Esophagus squamous epithelium (tissue), 5 donors: ENCODE measurements at regions not wholly inside any gene's neighbourhood (a gene's known extent, or its start where the extent isn't known, plus 50 kb on each side); places are given as distances from the start of the nearest gene placed in this dataset.
"Not testable (repeated sequence)": the region's sequence is repeated elsewhere in the genome, so short reads cannot be mapped to it uniquely, and the experiment has no call there.

Experiments
- DNase-seq: peaks from one replicate; lab custom pipeline; 2025; lab: John Stamatoyannopoulos, UW
- H3K27ac ChIP-seq, 4 donors: fragments of 200-600 bp; sonication (generic); one replicate each; pipeline ENCODE4 v1.5.1; 2016 to 2019; ENCODE audit warnings: mild to moderate bottlenecking in 1 of 4
- H3K27me3 ChIP-seq, 4 donors: fragments of 200-600 bp; sonication (generic); 1 replicate in 3 of 4; 2 replicates in 1 of 4; pipeline versions ENCODE4 v1.5.1 to v1.6.0; 2017 to 2021; ENCODE audit warnings: antibody characterized with exemption in 1 of 4
- H3K36me3 ChIP-seq, 3 donors: fragments of 200-600 bp; sonication (generic); one replicate each; pipeline ENCODE4 v1.5.1; 2016 to 2019
- H3K4me1 ChIP-seq, 3 donors: fragments of 200-600 bp; sonication (generic); one replicate each; pipeline ENCODE4 v1.5.1; 2017 to 2019
- H3K4me3 ChIP-seq, 4 donors: fragments of 200-600 bp; sonication (generic); 1 replicate in 3 of 4; 2 replicates in 1 of 4; pipeline ENCODE4 v1.5.1; 2016 to 2019; ENCODE audit warnings: mild to moderate bottlenecking in 2 of 4, moderate library complexity in 1 of 4
- H3K9me3 ChIP-seq, 3 donors: fragments of 200-600 bp; sonication (generic); one replicate each; pipeline ENCODE4 v1.5.1; 2016 to 2019
- POLR2A ChIP-seq, 4 donors: fragments of 450-650 bp; IDR thresholded peaks; one replicate each; pipeline ENCODE4 v1.6.1; 2017; ENCODE audit warnings: antibody characterized with exemption in 4 of 4, mild to moderate bottlenecking in 4 of 4, moderate library complexity in 3 of 4
- WGBS, 2 donors: methylation state at CpG; one replicate each; pipeline ENCODE4 v1.1.5; 2018; 5-methylcytosine and 5-hydroxymethylcytosine counted together
- intact Hi-C: fragments of 100-400 bp; cut with DNase I; formaldehyde crosslinking; loops from one replicate; pipeline ENCODE4 v1.15.0; 2022
- TF ChIP-seq, protein P1 (sequence below), 6 experiments: fragments of 450-650 bp in 4 of 6; fragments of 200-600 bp in 2 of 6; sonication (generic) in 2 of 6; IDR thresholded peaks; one replicate each; pipeline ENCODE4 v1.5.1; 2016 to 2019; ENCODE audit warnings: antibody characterized with exemption in 6 of 6, mild to moderate bottlenecking in 4 of 6, moderate library complexity in 4 of 6
- donor health status: DM: yes; HTN: yes; CAD: no.

DNA sequence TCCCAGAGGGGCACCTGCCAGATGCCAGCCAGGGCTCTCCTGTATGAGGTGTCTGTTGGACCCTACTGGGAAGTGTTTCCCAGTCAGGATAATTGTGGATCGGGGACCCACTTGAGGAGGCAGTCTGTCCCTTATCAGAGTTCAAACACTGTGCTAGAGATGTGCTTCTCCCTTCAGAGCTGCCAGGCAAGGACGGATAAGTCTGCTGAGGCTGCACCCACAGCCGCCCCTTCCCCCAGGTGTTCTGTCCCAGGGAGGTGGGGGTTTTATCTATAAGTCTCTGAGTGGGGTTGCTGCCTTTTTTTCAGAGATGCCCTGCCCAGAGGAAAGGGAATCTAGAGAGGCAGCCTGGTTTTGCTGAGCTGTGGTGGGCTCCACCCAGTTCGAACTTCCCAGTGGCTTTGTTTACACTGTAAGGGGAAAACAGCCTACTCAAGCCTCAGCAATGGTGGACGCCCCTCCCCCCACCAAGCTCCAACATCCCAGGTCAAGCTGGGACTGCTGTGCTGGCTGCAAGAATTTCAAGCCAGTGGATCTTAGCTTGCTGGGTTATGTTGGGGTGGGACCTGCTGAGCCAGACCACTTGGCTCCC is 324.0 kb upstream of the SETBP1 start:
- no peaks in the 10 kb centered on the region for H3K27me3 ChIP-seq
- TF ChIP-seq, protein P1, sequence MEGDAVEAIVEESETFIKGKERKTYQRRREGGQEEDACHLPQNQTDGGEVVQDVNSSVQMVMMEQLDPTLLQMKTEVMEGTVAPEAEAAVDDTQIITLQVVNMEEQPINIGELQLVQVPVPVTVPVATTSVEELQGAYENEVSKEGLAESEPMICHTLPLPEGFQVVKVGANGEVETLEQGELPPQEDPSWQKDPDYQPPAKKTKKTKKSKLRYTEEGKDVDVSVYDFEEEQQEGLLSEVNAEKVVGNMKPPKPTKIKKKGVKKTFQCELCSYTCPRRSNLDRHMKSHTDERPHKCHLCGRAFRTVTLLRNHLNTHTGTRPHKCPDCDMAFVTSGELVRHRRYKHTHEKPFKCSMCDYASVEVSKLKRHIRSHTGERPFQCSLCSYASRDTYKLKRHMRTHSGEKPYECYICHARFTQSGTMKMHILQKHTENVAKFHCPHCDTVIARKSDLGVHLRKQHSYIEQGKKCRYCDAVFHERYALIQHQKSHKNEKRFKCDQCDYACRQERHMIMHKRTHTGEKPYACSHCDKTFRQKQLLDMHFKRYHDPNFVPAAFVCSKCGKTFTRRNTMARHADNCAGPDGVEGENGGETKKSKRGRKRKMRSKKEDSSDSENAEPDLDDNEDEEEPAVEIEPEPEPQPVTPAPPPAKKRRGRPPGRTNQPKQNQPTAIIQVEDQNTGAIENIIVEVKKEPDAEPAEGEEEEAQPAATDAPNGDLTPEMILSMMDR (IDR thresholded peaks at IDR 0.05) = no peak
- no peak for TF ChIP-seq POLR2A (IDR thresholded peaks at IDR 0.05)
- WGBS, 2 donors = 20 to 60% methylated on average over 1 of the region's 5 CpGs
- H3K27ac ChIP-seq = no peak overlapping the region
- no peaks in the 10 kb centered on the region for H3K36me3 ChIP-seq
- no peaks in the 10 kb centered on the region for H3K4me1 ChIP-seq
- no peaks in the 10 kb centered on the region for H3K9me3 ChIP-seq
- intact Hi-C loops = no loop called here
- no peak for DNase-seq
- no peak overlapping the region for H3K4me3 ChIP-seq

DNA sequence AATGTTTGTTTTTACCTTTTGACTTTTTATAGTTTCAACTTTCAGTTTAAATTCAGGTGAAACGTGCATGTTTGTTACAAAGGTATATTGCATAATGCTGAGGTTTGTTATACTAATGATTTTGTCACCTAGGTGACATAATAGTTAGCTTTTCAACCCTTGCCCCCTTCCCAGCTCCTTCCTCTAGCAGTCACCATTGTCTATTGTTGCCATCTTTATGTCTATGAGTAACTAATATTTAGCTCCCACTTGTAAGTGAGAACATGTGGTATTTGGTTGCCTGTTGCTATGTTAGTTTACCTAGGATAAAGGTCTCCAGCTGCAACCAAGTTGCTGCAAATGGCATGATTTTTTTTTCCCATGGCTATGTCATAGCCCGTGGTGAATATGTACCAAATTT is 322.3 kb upstream of the SETBP1 start:
- no peaks in the 10 kb centered on the region for H3K4me1 ChIP-seq
- no peaks in the 10 kb centered on the region for H3K27me3 ChIP-seq
- WGBS, 2 donors = 56 to 58% methylated on average over 2 of the region's 2 CpGs
- no peaks in the 10 kb centered on the region for H3K36me3 ChIP-seq
- DNase-seq = no peak
- intact Hi-C loops = no loop called here
- TF ChIP-seq POLR2A (IDR thresholded peaks at IDR 0.05) = no peak
- TF ChIP-seq, protein P1 (IDR thresholded peaks at IDR 0.05) = no peak
- no peaks in the 10 kb centered on the region for H3K9me3 ChIP-seq
- H3K27ac ChIP-seq = no peak overlapping the region
- no peak overlapping the region for H3K4me3 ChIP-seq

DNA sequence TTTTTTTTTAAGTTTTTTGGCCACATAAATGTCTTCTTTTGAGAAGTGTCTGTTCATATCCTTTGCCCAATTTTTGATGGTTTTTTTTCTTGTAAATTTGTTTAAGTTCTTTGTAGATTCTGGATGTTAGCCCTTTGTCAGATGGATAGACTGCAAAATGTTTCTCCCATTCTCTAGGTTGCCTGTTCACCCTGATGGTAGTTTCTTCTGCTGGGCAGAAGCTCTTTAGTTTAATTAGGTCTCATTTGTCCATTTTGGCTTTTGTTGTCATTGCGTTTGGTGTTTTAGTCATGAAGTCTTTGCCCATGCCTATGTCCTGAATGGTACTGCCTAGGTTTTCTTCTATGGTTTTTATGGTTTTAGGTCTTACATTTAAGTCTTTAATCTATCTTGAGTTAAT is 320.9 kb upstream of the SETBP1 start:
- H3K4me1 ChIP-seq, H3K27me3 ChIP-seq, H3K9me3 ChIP-seq, H3K27ac ChIP-seq, DNase-seq, H3K4me3 ChIP-seq, H3K36me3 ChIP-seq, intact Hi-C loops: not testable (repeated sequence)
- WGBS, 2 donors = 90 to 100% methylated on average over 1 of the region's 1 CpG

DNA sequence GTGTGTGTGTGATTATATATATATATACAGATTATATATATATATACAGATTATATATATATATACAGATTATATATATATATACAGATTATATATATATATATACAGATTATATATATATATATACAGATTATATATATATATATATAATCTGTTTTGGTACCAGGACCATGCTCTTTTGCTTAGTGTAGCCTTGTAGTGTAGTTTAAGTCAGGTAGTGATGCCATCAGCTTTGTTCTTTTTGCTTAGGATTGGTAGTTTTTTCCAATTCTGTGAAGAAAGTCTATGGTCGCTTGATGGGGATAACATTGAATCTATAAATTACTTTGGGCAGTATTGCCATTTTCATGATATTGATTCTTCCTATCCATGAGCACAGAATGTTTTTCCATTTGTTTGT is 318.5 kb upstream of the SETBP1 start:
- 89 to 100% methylated on average over 1 of the region's 1 CpG for WGBS, 2 donors
- H3K4me1 ChIP-seq, DNase-seq, H3K27me3 ChIP-seq, intact Hi-C loops, H3K36me3 ChIP-seq, H3K9me3 ChIP-seq, H3K27ac ChIP-seq, H3K4me3 ChIP-seq: not testable (repeated sequence)

DNA sequence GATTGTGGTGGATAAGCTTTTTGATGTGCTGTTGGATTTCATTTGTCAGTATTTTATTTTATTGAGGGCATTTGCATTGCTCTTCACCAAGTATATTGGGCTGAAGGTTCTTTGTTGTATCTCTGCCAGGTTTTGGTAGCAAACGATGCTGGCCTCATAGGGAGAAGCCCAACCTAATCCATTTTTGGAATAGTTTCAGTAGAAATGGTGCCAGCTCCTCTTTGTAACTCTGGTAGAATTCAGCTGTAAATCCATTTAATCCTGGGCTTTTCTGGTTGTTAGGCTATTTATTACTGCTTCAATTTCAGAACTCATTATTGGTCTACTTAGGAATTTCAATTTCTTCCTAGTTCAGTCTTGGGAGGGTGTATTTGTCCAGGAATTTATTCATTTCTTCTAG is 309.8 kb upstream of the SETBP1 start:
- intact Hi-C loops = no loop called here
- no peak for DNase-seq
- Histone ChIP-seq H3K9me3 (peaks cover 0 to 9% (median 4%) of the 10 kb centered on the region in 3 donors), H3K36me3 (no peaks in the 10 kb centered on the region), H3K4me3 (no peak overlapping the region), H3K27ac (no peak overlapping the region), H3K4me1 (peaks cover 0 to 37% (median 0%) of the 10 kb centered on the region in 3 donors), H3K27me3 (no peaks in the 10 kb centered on the region)
- TF ChIP-seq, protein P1 (IDR thresholded peaks at IDR 0.05) = no peak
- TF ChIP-seq POLR2A (IDR thresholded peaks at IDR 0.05) = no peak
- WGBS, 2 donors = 17 to 24% methylated on average over 1 of the region's 1 CpG

DNA sequence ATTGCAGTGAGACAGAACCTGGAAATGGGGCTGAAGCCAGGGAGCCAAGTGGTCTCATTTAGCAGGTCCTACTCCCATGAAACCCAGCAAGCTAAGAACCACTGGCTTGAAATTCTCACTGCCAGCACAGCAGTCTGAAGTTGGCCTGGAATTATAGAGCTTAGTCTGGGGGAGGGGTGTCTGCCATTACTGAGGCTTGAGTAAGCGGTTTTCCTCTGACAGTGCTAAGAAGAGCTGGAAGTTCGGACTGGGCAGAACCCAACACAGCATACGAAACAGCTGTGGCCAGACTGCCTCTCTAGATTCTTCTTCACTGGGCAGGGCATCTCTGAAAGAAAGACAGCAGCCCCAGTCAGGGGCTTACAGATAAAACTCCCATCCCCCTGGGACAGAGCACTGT is 305.7 kb upstream of the SETBP1 start:
- H3K27me3 ChIP-seq = no peaks in the 10 kb centered on the region
- intact Hi-C loops = no loop called here
- TF ChIP-seq, protein P1 (IDR thresholded peaks at IDR 0.05) = no peak
- TF ChIP-seq POLR2A (IDR thresholded peaks at IDR 0.05) = no peak
- peaks cover 0 to 41% (median 0%) of the 10 kb centered on the region in 3 donors for H3K4me1 ChIP-seq
- 67 to 90% methylated on average over 2 of the region's 3 CpGs for WGBS, 2 donors
- H3K36me3 ChIP-seq = no peaks in the 10 kb centered on the region
- DNase-seq = no peak
- H3K4me3 ChIP-seq = no peak overlapping the region
- peaks cover 0 to 9% (median 4%) of the 10 kb centered on the region in 3 donors for H3K9me3 ChIP-seq
- no peak overlapping the region for H3K27ac ChIP-seq
